PFSK-1 (cell line): ENCODE measurements at regions not wholly inside any gene's neighbourhood (a gene's known extent, or its start where the extent isn't known, plus 50 kb on each side); places are given as distances from the start of the nearest gene placed in this dataset.

Experiments
- FOXP2 ChIP-seq: optimal IDR thresholded peaks from 2 replicates; pipeline ENCODE3; 2011; ENCODE audit warnings: borderline replicate concordance, control low read depth, inconsistent platforms; ENCODE audit not compliant: insufficient read depth; ENCODE audit errors: extremely low read length, extremely low read depth
- POLR2AphosphoS5 ChIP-seq: IDR thresholded peaks from 2 replicates; pipeline ENCODE4 v1.6.1; 2012; ENCODE audit warnings: low read depth, mild to moderate bottlenecking, control low read depth, low read length, moderate library complexity
- SIN3A ChIP-seq: IDR thresholded peaks from 2 replicates; pipeline ENCODE4 v1.6.1; 2012; ENCODE audit warnings: mild to moderate bottlenecking, low read length, moderate library complexity, borderline replicate concordance; ENCODE audit not compliant: insufficient read depth
- TAF1 ChIP-seq: IDR thresholded peaks from 2 replicates; pipeline ENCODE4 v1.6.1; 2012; ENCODE audit warnings: low read length, control low read depth, borderline replicate concordance; ENCODE audit not compliant: insufficient read depth
- TF ChIP-seq, protein P1 (sequence below), 2 experiments: IDR thresholded peaks; 2 replicates each; pipeline versions ENCODE4 v1.6.1 to v1.8.0; 2011 to 2012; ENCODE audit warnings: low read depth in 2 of 2, low read length in 2 of 2, control low read depth in 1 of 2, inconsistent platforms in 1 of 2, mild to moderate bottlenecking in 1 of 2, moderate library complexity in 1 of 2; ENCODE audit not compliant: insufficient read depth in 1 of 2

DNA sequence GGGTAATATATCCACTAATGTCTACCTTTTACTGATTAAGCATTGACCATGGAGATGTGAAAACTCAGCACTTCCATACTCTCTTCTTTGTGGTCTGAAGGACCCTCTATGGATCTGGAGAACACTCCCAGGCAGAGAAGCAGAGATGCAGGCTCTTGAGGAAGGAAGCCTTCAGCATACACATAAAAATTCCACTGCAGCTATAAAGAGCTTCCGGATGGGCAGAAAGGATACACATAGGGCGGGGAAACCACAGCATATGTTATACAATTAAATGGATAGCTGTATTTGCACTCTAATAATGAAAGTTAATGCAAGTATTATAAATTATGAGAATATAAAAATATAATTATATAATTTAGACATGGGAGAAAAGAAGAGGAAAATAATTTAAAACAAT is 1258.2 kb upstream of the ALCAM start:
- TF ChIP-seq POLR2AphosphoS5 (no peak), FOXP2 (no peak), SIN3A (no peak), TAF1 (no peak)
- TF ChIP-seq, protein P1, sequence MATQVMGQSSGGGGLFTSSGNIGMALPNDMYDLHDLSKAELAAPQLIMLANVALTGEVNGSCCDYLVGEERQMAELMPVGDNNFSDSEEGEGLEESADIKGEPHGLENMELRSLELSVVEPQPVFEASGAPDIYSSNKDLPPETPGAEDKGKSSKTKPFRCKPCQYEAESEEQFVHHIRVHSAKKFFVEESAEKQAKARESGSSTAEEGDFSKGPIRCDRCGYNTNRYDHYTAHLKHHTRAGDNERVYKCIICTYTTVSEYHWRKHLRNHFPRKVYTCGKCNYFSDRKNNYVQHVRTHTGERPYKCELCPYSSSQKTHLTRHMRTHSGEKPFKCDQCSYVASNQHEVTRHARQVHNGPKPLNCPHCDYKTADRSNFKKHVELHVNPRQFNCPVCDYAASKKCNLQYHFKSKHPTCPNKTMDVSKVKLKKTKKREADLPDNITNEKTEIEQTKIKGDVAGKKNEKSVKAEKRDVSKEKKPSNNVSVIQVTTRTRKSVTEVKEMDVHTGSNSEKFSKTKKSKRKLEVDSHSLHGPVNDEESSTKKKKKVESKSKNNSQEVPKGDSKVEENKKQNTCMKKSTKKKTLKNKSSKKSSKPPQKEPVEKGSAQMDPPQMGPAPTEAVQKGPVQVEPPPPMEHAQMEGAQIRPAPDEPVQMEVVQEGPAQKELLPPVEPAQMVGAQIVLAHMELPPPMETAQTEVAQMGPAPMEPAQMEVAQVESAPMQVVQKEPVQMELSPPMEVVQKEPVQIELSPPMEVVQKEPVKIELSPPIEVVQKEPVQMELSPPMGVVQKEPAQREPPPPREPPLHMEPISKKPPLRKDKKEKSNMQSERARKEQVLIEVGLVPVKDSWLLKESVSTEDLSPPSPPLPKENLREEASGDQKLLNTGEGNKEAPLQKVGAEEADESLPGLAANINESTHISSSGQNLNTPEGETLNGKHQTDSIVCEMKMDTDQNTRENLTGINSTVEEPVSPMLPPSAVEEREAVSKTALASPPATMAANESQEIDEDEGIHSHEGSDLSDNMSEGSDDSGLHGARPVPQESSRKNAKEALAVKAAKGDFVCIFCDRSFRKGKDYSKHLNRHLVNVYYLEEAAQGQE (IDR thresholded peaks at IDR 0.05; ENCODE audit: insufficient read depth in 1 of 2, low read depth in 2 of 2, low read length in 2 of 2) = no peak

DNA sequence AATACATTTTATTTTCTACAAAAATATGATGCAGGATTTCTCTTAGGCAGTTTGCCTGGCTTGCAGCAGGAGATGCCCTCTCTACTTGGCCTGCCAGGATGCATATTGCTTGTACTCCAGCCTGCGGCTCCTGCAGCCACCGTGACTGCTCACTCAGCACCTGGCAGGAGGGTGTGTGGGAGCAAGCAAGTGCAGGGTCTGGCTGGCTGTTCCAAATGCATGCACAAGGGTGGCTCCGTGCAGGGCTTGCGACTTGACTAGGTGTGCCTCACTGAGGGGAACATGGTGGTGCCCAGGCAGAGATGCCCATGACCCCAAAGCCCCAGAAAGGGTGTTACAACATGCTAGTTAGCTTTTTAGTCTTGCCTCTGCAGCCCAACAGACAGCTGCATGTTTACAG is 1240.2 kb upstream of the ALCAM start:
- TF ChIP-seq, protein P1 (IDR thresholded peaks at IDR 0.05; ENCODE audit: insufficient read depth in 1 of 2, low read depth in 2 of 2, low read length in 2 of 2) = no peak
- TF ChIP-seq SIN3A (no peak), FOXP2 (no peak), POLR2AphosphoS5 (no peak), TAF1 (no peak)

DNA sequence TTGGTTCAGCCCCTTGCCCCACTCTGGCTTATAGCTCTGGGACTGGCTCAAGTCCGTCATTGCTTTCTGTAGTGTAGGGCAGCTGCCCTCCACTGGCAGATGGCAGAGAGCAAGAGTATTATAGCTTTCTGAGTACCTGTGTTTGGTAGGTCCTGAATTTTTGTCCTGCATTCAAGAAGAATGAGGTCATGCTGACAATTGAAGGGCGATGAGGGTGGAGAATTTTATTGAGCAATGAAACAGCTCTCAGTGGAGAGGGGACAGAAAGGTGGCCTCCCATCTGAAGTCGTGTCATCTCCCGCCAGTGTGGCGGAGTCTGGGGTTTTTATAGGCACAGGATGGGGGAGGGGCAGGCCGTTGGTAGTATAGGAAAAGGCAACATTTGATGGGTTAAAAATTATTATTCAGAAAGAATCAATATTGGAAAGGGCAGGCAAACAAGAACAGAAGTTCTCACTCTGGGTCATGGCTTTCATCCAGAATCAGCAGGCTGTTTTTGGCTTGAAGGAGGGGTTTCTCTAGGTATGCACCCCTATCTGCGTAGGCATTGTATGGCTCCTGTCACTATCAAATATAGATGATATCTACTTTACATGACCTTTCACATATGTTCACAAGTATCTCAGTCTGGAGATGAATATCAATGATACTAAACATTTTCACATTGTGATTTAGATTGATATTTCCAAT is 1239.7 kb upstream of the ALCAM start:
- no peak for TF ChIP-seq FOXP2
- no peak for TF ChIP-seq TAF1
- no peak for TF ChIP-seq POLR2AphosphoS5
- TF ChIP-seq, protein P1 (IDR thresholded peaks at IDR 0.05; ENCODE audit: insufficient read depth in 1 of 2, low read depth in 2 of 2, low read length in 2 of 2) = no peak
- no peak for TF ChIP-seq SIN3A

DNA sequence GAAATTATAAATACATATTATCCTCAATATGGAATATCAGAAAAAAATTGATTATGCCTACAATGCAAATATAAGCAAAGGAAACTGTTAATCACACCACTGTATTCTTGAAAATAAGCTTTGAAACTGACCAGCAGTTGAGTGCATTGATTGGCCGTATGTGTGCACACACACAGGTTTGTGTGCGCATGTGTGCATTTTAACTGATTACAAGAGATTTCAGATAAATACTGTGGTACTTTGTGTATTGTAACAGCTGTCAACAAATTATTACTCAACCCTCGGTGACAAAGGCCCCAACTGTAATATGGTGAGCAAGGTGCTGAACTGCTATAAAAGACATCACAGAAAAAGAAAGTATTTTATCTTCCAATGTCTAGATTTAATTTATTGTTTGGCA is 1238.9 kb upstream of the ALCAM start:
- no peak for TF ChIP-seq FOXP2
- TF ChIP-seq TAF1 = no peak
- no peak for TF ChIP-seq SIN3A
- TF ChIP-seq POLR2AphosphoS5 = no peak
- TF ChIP-seq, protein P1 (IDR thresholded peaks at IDR 0.05; ENCODE audit: insufficient read depth in 1 of 2, low read depth in 2 of 2, low read length in 2 of 2) = no peak
